ENCODE measurements at regions not wholly inside any gene's neighbourhood (a gene's known extent, or its start where the extent isn't known, plus 50 kb on each side); places are given as distances from the start of the nearest gene placed in this dataset.

GRCh38 chr16:73268366-73268993 lies 220.6 kb upstream of the ZFHX3 start:
- intact Hi-C loops (cut with DNase I) = no loop called here
- ATAC-seq (ENCODE audit: poor library complexity) (no peak), DNase-seq (no peak)

DNA sequence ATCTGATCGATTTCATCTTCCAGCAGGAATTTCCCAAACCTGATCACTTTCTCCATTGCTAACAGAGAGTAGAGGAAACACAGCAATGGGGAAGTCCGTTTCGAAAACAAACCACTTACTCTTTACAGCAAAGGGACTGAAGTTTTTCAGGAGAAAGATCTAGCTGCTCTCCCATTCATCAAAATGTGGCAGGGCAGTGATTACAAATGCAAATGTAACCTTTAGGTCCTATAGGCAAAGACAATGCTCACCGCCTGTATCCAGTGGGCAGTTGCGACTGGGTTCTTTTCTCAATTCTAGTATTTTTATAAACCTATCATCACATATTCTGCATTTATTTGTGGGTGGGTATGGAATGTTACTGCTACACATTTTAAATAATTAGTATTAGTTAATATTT lies 218.0 kb upstream of the ZFHX3 start:
- no peak for DNase-seq

DNA sequence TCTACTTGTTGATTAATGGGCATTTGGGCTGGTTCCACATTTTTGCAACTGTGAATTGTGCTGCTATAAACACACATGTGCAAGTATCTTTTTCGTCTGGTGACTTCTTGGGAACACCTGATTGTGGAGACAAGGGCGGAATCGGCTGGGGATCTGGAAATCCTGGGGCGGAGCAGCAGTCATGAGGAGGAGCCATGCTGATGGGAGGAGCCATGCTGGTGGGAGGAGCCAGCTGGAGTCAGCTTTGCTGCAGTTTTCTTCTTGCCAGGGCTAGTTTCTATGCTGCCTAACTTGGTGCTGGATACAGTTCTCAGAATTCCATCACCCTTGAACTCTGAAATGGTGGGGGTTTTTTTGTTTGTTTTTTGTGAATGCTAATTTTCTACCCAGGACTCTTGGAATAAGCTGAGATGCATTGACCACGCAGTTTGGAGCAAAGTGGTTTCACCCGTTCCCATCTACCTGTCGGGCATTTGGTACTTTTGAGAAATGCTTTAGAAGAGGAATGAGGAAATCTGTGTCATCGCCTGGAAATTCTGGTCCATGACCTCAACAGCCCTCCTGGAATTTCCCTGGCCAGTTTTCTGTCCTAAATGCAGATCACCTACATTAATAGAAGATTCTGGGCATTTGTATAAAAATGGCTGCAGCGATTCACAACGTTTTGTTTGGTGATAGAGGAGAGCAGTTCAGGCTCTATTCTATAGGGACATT lies 217.4 kb upstream of the ZFHX3 start:
- intact Hi-C loops (cut with DNase I) = no loop called here
- ATAC-seq (ENCODE audit: poor library complexity) = no peak
- no peak for DNase-seq

More for the DNA sequence above, 218.0 kb upstream of the ZFHX3 start:
- no peak for ATAC-seq (ENCODE audit: poor library complexity)
- intact Hi-C loops (cut with DNase I) = no loop called here

- DNase-seq = no peak
- intact Hi-C loops (cut with DNase I) = no loop called here
- no peak for ATAC-seq (ENCODE audit: poor library complexity)
Observed at GRCh38 chr16:73262931-73263330, 215.0 kb upstream of the ZFHX3 start.

DNA sequence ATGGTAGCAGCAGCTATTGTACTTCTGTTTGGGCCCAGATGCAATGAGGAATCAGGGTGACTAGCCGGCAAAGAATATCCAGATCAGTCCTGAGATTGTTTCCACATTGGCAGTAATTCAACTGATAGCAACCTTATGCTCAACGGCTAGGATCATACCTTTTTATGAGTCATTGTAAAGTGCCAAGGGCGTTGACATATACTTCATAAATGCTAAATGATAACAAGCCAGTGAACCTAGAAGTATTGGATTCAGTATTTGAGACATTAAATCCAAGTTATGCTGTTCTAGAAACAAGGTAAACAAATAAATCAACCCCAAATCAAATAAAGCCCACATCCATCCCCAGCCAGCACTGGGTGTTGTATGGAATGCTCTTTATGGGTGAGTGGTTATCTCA lies 207.1 kb upstream of the ZFHX3 start:
- intact Hi-C loops (cut with DNase I) = no loop called here
- ATAC-seq (ENCODE audit: poor library complexity) (no peak), DNase-seq (no peak)

- ATAC-seq (ENCODE audit: poor library complexity) (no peak), DNase-seq (no peak)
- intact Hi-C loops (cut with DNase I) = no loop called here
Observed at GRCh38 chr16:73253922-73254480, 206.1 kb upstream of the ZFHX3 start.

DNA sequence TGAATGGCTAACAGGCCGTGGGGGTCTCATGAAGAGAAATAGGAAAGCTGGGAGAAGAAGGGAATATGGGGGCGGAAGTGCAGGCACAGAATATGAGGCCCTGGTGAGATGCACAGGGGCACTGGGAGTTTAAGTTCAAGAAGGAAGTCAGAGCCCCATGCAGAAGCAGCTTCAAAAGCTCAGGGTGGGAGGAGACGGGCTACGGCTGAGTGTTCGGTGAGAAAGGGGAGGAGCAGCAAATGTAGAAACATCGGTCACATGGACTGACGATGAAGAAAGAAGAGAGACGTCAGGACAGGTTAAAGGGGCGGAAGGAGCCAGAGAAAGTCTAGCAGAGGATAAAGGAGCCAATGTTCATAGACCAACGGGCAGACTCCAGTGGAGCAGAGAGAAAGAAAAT lies 204.5 kb upstream of the ZFHX3 start:
- no peak for ATAC-seq (ENCODE audit: poor library complexity)
- intact Hi-C loops (cut with DNase I) = no loop called here

DNA sequence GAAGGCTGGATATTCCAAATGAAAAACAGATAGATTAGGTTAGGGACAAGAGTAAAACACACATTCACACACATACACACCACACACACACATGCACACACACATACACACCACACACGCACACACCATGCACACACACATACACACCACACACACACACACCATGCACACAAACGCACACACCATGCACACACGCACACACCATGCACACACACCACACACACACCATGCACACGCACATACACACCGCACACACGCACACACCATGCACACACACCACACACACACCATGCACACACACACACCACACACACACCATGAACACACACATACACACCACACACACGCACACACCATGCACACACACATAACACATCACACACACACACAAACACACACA lies 203.7 kb upstream of the ZFHX3 start:
- DNase-seq (no peak), ATAC-seq (ENCODE audit: poor library complexity) (no peak)
- intact Hi-C loops (cut with DNase I) = no loop called here

More for the DNA sequence above, 204.5 kb upstream of the ZFHX3 start:
- DNase-seq = no peak

GRCh38 chr16:73248316-73248715 lies 200.4 kb upstream of the ZFHX3 start:
- DNase-seq (no peak), ATAC-seq (ENCODE audit: poor library complexity) (no peak)
- intact Hi-C loops (cut with DNase I) = no loop called here

DNA sequence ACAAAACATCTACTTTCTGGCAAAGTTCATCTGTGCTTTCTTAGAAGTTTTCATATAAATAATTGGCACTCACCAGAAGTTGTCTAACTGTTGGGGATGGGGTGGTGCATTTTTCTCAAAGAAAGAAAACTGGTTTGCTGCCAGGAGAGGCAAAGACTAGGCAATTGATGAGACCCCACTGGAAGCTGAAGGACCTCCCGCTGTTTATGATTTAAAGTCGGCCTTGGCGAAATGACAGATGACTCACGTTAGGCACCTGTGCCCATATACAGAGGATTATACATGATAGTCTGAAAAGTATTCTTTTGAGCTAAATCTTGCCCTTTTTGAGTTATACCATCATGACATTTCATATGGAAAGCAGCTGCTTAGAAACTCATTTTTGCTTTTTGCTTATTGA lies 193.0 kb upstream of the ZFHX3 start:
- ATAC-seq (ENCODE audit: poor library complexity) = no peak
- intact Hi-C loops (cut with DNase I) = no loop called here
- DNase-seq = no peak

DNA sequence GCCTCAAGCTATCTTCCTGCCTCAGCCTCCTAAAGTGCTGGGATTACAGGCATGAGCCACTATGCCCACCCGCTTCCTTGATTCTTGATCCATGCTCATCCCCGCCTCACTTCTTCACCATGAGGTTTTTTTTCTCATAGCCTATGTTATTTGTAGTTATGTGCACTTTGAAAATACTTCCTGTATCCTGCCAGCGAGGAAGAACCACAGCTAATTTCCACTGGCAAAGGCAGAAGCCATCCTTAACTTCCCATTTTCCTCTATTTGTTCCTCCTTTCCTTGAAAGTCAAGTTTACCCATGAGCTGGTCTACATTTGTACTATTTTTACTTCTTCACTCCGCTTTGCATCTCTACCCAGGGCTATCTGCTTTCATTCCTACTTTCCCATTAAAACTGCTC lies 189.7 kb upstream of the ZFHX3 start:
- DNase-seq (no peak), ATAC-seq (ENCODE audit: poor library complexity) (no peak)
- intact Hi-C loops (cut with DNase I) = no loop called here

GRCh38 chr16:73234496-73234895 lies 186.6 kb upstream of the ZFHX3 start:
- DNase-seq = no peak
- intact Hi-C loops (cut with DNase I) = no loop called here
- no peak for ATAC-seq (ENCODE audit: poor library complexity)

- DNase-seq (no peak), ATAC-seq (ENCODE audit: poor library complexity) (no peak)
- intact Hi-C loops (cut with DNase I) = no loop called here
Observed at GRCh38 chr16:73233846-73234424, 186.0 kb upstream of the ZFHX3 start.

DNA sequence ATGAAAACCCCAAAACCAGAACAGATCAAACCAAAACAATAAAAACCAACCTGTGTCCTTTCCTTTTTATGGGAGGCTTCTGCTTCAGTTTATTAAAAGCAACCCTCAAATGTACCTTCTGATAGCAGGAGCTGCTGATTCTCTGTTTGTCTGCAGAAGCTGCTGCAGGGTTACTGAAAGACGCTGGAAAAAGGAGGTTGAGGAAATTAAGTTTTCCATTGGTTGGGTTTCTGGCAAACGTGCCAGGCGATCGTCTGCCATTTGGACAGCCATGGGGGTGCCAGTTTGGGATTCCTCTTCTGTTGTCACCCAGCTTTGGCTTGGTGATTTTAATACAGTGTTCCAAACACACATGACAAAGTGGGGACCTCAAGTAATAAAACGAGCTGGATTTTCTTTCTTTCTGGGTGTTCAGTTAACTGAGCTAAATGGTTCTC lies 185.4 kb upstream of the ZFHX3 start:
- no peak for DNase-seq
- no peak for ATAC-seq (ENCODE audit: poor library complexity)
- intact Hi-C loops (cut with DNase I) = no loop called here

DNA sequence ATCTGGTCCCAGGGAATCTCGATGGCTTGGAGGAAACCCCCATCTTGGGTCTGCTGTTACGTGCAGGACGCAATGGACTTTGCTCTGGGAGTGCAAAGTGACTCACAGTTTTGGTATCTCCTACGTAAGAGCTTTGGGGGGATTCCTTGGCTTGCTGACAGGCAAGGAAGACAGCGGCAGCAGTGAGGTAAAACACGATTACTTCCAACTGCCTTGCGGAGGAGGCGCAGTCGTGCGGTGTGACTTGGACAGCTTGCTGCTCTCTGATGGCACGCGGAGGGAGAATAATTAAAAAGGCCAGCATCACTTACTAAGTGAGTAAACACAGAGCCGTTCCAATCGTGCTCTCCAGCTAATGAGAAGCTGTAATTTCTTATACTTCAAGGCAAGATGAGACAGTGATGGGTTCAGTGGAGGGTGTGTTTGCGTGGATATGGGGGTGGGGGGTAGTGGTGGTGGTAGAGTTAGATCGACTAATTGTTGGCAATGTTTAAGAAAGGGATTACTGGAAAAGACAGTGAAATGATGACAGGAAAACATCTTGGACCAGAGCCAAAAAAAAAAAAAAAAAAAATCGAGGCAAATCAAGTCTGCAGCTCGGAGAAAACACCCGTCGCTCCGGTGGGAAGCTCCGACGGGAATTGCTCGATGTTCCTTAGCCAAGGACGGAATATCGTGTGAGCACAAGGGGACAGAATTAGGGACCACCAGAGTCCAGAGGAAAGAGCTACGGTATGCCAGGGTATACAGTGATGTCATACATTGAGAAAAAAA lies 184.8 kb upstream of the ZFHX3 start:
- peak; percentile 34 for DNase-seq
- intact Hi-C loops (cut with DNase I) = no loop called here
- ATAC-seq (ENCODE audit: poor library complexity) = peak; percentile 61

DNA sequence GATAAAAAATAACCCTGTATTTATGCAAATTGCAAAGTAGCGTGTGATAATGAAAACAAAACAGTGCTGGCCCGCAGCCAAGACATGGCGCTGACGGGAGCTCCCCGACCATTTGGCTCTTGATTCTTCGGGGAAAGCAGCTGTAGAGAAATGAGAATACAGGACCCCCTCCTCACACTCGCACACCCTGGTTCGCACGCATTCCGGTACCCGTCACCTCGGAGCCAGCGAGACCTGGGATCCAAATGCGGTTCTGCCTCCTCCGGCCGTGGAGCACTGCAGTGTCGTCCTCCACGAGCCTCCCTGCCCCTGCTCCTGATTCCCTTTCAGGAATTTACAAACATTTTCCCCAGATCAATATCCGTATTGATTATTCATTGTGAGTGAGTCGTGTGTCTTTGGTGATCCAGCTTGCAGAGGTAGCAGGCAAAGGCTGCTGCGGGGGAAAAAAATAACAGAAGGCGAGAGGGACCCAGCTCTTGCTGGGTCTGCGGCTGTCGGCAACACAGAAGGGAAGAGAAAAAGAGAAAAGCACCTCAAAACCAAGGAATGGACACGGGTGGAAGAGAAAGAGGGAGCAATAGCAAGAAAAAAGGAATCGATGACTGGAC lies 184.1 kb upstream of the ZFHX3 start:
- no peak for ATAC-seq (ENCODE audit: poor library complexity)
- DNase-seq = peak; percentile 44
- intact Hi-C loops (cut with DNase I) = no loop called here

DNA sequence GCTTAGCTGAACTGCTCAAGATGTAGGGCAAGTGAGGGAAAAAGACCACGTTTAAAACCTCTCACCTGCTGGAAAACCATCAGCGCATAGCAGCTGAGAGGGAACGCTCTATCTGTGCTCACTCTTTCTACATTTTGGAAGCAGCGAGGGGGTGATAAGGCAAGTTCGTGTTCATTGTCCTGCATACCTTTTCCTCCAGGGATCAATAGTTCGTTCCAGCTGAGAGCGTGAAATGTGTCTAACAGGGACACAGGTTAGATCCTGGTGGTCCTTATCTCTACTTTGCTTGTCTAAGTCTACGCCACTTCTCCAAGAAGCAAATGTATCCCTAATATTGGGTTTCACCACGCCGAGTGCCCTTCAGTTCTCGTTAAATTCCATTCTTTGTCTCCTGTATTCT lies 183.5 kb upstream of the ZFHX3 start:
- intact Hi-C loops (cut with DNase I) = no loop called here
- DNase-seq = no peak
- no peak for ATAC-seq (ENCODE audit: poor library complexity)

DNA sequence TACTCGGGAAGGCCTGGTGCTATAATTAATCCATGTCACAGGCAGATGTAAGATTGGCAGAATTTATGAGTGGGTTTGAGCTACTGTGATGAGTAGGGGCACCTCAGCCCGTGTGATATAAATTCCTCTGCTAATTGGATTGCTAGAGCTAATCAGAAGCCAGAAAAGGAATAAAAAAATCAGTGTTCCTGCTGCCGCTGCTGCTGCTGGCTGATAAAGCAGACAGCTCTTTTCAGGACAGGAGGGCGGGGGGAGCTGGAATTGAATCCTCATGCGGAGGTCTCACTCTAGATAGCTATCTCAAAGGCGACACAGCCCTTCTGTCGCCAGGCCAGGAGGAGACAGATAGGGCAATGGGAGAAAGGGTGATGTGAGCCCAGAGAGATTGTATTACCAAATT lies 182.7 kb upstream of the ZFHX3 start:
- no peak for DNase-seq
- intact Hi-C loops (cut with DNase I) = no loop called here
- ATAC-seq (ENCODE audit: poor library complexity) = no peak

GRCh38 chr16:73228649-73229048 lies 180.7 kb upstream of the ZFHX3 start:
- peak; percentile 57 for ATAC-seq (ENCODE audit: poor library complexity)
- intact Hi-C loops (cut with DNase I) = no loop called here
- DNase-seq = peak; percentile 42

Data from Right ventricle myocardium superior (tissue), 1 donor.